ENCODE measurements at regions not wholly inside any gene's neighbourhood (a gene's known extent, or its start where the extent isn't known, plus 50 kb on each side); places are given as distances from the start of the nearest gene placed in this dataset.
"Not testable (repeated sequence)": the region's sequence is repeated elsewhere in the genome, so short reads cannot be mapped to it uniquely, and the experiment has no call there.

DNA sequence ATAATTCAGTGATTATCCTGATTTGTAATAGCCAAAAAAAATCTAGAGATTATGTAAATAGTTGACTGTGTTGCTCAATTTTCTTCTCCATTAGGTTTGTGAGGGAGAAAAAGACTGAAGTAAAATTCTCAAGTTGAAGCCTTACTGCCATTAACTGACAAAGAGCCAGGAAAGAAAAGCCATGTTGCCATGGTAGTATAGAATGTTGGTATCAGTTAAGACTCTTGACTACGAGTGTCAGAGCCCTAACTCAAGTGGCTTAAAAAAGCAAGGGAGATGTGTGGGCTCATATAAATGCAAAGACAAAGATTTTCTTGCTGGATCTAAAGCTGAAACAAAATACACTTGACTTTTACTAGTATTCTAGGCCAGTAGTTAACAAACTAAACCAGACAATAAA, 571.7 kb downstream of the KCTD16 start:
- no peak for DNase-seq

DNA sequence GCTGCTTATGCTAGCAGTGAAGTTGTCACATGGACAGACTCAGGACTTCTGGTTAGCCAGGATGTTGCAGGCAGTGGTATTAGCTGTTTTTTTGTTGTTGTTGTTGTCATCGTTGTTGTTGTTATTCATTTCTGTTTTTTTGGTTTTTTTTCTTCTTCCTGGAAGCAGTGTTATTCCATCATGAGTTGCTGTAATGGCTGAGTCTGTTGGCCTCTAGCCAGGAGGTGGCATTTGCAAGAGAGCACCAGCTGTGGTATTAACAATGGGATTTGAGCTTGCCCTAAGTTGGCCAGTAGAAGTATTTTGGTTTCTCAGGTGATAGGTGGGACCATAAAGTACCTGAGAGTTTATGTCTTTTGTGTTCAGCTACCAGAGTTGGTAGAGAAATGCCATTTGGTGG, 561.1 kb downstream of the KCTD16 start:
- DNase-seq: no peak

DNA sequence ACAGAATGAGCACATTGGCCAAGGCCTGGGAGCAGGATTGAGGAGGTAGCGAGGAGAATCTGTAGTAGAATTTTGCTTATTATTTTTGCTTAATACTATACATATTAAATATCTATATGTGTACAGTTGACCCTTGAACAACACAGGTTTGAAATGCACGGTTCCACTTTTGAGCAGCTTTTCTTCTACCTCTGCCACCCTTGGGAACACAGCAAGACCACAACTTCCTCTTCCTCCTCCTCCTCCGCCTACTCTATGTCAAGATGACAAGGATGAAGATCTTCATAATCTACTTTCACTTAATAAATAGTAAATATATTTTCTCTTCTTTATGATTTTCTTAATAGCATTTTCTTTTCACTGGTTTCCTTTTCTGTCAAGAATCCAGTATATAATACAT, 541.4 kb downstream of the KCTD16 start:
- no peak for DNase-seq

DNA sequence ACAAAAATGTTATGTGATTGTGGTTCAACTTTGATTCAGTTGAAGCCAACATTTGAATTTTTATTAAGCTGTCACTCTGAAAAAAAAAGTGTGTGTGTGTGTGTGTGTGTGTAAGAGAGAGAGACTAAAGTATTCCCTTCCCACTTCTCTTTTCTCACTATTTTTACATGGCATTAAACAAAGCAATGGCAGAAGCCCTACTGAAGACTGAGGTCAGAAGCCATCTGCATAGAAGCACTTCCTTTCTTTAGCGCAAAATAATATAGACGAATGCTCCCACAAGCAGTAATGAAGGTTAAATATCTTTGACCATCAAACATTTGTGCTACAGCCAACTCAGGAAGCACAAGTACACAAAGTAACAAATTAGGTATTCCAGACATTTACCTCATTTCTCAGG, 540.5 kb downstream of the KCTD16 start:
- no peak for DNase-seq

DNA sequence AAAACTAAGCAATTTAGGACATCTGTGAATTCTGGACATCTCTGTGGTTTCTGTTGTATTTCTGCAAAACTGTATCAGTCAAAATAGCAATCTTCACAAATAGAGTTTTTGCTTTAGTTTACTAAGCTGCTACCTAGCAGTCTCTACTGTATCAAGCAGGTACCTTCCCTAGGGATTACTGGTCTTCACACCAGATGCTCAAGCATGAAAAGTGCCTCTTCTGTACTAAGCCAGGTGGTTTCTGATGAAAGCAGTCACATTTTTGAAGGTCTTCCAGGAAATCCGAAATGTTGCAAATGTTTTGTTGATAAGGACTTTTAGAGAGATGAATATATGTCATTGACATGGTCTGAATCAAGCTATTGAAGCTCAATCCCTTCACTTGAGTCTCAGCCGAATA, 540.0 kb downstream of the KCTD16 start:
- no peak for DNase-seq

DNA sequence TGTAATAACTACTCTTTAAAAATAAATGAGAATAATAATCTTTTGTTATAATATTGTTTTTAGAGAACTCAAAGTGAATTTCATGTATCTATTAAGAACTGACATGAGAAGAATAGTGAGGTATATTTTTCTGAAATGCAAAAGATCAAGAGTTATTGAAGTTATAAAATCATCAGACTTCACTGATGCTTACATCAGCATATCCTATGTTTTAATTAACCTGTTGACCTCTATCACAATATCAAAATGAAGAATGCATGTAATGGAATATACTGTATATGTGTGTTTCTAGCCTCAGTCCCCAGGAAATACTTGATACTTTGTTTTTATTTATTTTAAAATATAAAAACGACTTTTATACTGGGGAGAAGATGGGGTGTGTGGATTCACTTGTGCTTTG, 533.1 kb downstream of the KCTD16 start:
- no peak for DNase-seq

DNA sequence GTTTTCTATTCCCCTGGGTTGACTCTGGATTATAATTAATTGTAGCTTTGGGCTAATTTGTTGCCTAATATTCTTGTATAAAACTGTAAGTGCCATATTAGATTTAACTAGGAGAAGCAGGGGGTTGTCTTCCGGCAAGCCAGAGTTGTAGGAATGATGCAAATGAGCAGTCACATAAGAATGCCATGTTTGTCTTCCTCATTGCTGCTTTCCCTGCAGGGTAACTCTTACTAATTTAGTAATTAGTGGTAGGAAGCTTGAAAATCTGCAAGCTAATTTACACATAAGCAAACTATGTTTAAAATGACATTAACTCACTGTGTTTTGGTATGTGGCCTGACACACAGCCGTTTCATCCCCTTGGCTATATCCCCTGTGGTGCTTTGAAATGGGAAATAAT, 527.8 kb downstream of the KCTD16 start:
- no peak for DNase-seq

DNA sequence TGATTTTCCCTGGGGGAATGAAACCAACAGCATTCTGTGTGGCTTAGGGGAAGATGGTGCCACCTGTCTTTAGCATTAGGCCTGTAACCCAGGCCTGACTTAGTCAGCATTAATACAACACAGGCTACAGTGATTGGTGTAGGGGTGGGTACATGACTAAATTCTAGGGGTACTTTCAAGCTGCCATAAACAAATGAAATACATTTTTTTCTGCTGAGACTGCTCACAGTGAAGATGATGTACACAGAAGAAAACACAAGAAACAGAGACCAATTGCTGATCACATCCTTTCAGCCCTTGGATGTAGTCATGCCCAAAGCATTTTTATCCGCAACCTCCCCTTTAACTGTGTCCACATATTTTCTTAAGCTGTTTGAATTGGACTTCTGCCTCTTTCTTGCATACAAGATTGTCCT, 527.2 kb downstream of the KCTD16 start:
- DNase-seq: no peak

DNA sequence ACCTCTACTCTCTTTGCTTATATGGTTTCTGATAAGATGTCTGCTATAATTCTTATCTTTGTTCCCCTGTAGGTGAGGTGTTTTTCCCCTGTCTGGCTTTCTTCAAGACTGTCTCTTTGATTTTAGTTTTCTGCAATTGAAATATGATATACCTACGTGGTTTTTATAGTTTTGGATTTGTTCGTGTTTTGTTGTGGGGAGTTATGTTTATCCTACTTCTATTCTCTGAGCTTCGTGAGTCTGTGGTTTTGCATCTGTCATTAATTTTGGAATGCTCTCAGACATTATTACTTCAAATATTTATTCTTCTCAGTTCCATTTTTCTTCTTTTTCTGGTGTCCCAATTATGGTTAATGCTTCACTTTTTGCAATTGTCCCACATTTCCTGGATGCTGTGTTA, 521.3 kb downstream of the KCTD16 start:
- DNase-seq: no peak

DNA sequence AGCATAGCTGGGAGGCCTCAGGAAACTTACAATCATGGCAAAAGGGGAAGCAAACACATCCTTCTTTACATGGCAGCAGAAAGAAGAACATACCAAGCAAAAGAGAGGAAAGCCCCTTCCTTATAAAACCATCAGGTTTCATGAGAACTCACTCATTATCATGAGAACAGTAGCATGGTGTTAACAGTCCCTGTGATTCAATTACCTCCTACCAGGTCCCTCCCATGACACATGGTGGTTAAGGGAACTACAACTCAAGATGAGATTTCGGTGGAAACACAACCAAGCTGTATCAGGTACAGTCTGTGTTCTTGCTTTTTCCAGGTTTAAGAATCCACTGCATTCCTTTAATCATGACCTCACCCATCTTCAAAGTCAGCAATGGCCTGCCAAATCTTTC, 514.2 kb downstream of the KCTD16 start:
- DNase-seq: no peak

DNA sequence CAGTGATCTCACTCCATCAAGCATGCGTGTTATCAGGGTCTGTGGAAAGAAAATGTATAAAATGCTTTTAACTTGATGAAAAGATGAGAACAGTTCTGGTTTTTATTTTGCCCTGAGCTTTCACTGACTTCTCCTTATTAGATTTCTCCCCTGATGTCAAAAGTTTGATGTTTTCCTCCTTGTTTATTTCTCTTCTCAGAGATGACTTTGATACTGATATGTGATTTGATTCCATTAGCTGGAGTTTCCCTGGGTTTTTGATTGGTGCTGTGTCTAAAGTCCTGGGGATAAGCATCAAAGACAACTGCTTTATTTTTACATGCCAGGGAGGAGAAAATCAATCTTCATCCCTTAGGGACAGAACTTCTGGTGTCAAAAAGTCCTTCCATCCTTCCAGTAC, 510.0 kb downstream of the KCTD16 start:
- no peak for DNase-seq

DNA sequence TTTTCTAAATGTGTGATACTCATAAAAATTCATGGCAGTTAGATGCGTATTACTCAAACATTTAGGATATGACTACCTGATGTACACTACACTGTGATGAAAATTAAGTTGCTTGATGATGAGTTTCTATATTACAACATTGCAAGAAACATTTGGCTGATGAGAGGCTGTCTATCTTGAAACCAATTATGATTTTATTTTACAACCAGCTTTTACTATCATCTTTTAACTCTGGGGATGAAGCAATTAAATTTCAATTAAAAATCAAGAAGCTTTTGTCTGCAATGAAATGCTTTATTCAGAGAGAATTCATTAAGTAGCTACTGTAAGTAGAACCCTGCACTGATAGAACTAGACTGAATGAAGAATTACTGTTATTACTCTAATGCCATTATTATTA, 500.4 kb downstream of the KCTD16 start:
- no peak for DNase-seq

DNA sequence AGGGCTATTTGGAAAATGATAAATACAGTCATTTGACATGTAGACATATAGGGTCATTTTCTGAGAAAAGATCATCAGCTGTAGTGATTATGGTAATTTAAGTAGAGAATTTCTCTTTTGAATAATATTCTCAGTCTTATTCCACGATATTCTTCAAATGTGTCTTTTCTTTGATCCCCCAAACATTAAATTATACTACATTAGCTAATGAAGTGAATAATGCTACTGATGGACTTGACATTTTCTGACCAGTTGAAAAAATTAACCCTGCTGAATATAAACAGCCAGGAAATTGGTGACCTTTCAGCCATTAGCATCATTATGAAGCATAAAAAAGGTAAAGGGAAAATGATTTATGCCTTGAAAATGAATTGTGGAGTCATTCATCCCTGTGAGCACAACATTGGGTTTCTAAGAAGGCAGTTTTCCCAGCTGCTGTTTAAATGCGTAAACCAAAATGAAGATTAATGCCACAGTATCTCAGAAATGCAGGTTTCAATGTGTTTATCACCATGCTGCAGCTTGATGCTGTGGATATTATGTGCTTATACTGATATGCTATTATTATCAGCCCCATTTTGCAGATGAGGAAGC, 489.1 kb downstream of the KCTD16 start:
- no peak for DNase-seq

DNA sequence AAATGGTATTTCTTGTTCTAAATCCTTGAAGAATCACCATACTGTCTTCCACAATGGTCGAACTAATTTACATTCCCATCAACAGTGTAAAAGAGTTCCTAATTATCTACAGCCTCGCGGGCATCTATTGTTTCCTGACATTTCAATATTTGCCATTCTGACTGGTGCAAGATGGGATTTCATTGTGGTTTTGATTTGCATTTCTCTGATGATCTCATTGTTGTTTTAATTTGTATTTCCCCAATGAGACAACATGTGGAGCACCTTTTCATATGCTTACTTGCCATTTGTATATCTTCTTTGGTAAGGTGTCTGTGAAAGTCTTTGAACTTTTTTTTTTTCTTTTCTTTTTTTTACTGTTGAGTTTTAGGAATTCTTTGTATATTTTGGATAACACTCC, 473.6 kb downstream of the KCTD16 start:
- DNase-seq: no peak

DNA sequence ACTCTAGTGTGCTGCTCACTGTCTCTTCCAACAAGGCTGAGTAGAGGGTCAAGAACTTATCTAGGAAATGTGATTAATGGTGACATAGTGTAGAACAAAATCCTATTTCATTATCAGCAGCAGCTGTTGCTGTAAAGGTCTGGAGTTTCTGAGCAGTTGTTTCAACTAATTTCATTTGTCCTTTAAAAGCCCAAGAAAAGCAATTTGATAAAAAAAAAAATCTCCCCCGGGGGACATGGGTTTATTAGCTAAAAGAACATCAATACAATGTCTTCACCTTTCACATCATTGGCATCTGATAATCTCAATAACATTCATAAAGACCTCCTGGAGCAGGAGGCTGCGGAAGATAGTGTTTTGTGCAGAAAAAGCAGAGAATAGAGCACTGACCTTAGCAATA, 468.1 kb downstream of the KCTD16 start:
- no peak for DNase-seq

DNA sequence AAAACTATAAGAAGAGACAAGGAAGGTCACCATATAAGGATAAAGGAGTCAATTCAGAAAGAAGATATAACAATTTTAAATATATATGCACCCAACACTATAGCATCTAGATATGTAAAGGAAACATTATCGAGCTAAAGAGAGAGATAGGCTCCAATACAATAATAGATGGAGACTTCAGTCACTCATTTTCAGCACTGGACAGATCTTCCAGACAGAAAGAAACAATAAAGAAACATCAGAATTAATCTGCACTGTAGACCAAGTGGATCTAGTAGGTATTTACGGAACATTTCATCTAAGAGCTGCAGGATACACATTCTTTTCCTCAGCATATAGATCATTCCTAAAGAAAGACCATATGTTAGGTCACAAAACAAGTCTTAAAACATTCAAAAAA, 463.5 kb downstream of the KCTD16 start:
- DNase-seq: no peak

DNA sequence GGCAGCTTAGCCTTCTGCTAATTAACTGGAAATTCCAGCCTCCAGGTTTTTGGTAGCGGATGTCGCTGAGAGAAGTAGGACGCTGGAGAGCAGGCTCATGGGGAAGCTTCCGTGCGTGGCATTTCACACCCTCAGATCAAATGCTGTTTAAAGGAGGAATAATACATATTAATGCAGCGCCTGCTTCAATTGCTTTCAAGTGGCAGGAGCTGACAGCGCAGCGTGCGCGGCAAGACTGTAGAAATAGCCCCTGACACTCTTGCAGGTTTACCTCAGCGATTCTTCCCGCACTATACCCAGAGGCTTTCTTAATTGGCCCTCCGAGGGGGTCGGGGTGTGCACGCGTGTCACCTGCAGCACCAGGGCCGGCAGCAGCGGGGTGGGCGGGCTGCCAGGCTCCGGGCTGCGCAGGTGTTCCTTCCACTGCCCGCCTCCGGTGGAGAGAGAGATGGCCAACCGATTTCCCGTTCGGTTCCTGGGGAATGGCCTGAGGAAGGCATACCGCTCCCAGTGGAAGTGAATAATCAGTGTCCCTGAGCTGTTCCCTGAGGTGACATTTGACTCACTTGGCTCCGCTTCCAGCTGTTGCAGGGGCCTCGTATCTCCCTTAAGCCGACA, 427.9 kb downstream of the KCTD16 start:
- DNase-seq: peak; percentile 71

DNA sequence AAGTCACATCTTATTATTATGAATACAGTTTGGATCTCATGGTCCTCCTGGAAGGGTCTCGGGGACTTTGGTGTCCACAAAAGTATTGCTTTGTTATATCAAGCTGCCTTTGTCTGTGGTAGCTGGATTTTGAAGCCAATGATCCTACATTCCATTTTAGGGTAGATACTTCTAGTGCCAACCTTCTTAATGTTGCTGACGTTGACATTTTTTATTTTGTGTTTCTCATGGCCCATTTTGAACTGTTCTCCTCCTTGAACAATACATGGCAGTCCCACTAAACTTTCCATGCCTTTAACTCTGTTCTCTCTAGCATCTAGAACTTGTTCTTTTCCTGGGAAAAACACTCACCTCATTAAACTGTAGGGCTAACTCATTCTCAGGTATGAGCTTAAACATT, 425.8 kb downstream of the KCTD16 start:
- no peak for DNase-seq

DNA sequence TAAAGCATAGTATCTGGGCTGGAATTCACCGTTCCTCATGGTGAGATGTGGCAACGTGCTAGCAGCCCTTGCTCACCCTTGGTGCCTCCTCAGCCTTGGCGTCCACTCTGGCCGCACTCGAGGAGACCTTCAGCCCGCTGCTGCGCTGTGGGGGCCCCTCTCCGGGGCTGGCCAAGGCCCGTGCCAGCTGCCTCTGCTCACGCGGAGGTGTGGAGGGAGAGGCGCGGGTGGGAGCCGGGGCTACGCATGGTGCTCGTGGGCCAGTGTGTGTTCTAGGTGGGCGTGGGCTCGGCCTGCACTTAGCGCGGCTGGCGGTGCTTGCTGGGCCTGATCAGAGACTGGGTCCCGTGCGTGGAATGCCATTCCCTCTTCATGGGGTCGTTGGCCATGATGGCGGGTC, 424.2 kb downstream of the KCTD16 start:
- no peak for DNase-seq

DNA sequence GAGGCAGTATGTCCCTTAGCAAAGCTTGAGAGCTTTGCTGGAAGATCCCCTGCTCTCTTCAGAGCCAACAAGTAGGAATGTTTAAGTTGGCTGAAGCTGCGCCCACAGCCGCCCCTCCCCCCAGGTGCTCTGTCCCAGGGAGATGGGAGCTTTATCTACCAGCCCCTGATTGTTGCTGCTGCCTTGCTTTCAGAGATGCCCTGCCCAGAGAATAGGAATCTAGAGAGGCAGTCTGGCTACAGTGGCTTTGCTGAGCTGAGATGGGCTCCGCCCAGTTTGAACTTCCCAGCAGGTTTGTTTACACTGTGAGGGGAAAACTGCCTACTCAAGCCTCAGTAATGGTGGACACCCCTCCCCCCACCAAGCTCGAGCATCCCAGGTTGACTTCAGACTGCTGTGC, 423.6 kb downstream of the KCTD16 start:
- DNase-seq: not testable (repeated sequence)

DNA sequence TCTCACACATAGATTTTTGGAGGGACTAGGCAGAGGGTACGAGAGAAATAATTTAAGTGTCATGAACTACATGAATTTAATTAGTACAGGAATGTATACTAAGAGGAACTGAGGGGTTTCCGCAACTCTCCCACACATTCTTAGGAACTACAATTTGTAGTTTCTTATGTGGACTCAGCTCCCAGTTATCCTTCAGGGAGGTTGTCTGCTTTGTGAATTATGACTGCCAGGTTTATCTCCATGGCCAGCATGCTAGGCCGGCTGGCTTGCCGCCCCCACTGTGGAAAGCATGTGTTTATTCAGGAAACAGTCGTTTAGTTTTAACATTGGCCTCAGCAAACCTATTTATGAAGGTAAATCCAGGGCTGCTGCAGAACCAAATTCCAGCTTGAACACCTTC, 415.0 kb downstream of the KCTD16 start:
- DNase-seq: no peak

DNA sequence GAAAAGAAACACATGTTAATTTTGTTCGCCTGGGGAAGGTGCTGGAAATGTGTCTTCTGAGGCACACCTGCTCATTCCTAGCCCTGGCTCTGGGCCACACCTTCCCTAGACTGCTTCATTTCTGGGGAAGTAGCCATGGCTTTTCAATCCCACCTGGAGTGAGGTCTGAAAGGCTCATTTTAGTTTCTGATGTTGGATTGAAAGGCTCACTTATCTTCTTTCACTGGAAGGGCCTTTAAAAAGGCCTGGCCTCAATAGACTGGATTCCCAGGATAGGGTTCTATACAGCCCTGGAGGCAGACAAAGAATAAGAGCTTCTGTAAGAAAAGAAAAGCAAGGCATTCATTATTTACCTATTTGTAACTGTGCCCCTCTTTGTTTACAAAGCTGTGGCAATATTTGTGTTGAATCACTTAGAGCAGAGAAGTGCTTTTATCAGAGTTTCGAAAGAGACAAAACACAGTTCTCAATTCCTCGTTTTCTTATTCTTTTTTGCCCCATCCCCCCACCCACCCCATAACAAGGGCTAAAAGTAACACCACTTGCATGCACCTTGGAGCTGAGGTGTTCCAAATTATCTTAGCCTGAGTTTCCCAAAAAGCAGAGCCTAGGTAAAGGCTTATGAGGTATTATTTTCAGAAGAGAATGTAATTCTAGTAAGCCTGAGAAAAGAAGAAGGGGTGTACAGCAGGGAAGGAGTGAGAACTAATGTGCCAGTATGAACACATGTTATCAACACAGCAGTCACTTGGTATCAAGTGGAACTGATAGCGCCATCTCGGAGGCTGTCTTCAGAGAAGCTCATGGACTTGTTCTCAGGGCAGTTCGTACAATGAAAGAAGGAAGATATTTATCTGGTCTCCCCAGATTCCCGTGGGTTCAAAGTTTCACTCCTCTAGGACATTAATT, 413.1 kb downstream of the KCTD16 start:
- DNase-seq: peak; percentile 40

DNA sequence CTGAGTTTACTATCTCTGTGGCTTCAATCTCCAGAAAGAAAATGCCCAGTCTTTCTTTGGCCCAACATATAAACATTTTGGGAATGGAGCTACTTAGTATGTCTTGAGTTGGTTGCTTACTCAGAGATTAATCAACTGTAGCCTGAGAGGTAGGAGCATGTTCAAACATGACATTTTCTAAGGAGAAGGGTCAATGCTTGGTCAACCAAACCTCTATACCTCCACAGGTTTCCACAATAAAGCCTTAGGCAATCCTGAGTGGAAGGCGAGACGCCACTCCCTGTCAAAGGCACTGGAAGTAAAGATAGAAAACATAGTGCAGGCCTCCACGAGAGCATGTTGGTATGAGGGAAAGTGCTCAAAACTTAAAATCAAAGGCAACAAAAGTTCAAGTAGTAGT, 411.4 kb downstream of the KCTD16 start:
- no peak for DNase-seq

DNA sequence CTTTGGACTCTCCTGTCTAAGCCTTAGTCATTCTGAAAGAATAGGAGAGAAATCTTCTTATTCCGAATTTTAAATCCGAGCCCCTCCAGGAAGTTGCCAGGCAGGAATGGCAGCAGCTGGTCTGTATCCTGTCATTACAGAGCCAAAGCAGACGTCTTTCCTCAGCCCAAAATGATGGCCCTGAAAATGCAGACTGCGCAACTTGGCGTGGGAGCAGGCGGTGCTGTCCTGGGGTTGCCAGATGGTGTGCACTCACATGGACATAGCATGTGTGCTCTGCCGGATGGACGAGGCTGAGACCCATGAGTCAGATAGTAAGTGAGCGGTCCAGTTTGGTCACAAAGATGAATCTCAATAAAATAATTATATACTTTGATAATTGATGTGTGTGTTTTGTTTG, 410.4 kb downstream of the KCTD16 start:
- DNase-seq: no peak

All from NCI-H1105 (cell line).